Daoy (cell line): ENCODE measurements at regions not wholly inside any gene's neighbourhood (a gene's known extent, or its start where the extent isn't known, plus 50 kb on each side); places are given as distances from the start of the nearest gene placed in this dataset.

ENCODE experiments used
- DNase-seq: peaks from one replicate; pipeline ENCODE4 v3.0.0-alpha.2; 2015; ENCODE audit warnings: low read depth

DNA sequence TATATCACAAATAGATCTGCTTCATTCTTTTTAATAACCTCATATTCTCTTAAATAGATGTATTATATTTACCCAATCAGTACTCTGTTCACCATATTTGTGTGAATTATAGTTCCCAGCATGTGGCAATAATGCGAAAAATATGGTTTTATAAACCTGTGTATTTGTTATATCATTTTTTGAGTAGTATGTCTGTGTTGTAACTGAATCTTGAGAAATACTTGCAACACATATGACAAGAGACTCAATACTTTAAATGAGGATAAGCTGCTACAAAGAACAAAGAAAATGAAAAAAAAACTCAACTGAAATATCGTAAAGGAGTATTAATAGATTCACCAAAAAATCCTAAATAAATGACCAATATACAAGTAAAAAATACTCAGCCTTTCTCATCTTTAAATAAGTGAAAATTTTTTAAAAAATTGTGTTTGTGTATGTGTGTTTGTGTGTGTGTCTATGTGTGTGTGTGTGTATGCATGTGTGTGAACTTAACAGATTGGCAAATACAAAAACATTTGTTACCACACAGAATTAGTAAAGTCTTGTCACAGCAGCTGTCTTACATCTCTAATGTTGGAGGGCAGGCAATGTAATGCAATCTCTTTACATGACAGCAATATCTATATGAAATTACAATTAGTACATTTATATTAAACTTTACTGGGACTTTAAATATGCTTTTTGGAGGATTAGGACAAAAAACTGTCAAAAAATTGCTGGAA, 441.9 kb upstream of the MGAT4C start:
- no peak for DNase-seq

DNA sequence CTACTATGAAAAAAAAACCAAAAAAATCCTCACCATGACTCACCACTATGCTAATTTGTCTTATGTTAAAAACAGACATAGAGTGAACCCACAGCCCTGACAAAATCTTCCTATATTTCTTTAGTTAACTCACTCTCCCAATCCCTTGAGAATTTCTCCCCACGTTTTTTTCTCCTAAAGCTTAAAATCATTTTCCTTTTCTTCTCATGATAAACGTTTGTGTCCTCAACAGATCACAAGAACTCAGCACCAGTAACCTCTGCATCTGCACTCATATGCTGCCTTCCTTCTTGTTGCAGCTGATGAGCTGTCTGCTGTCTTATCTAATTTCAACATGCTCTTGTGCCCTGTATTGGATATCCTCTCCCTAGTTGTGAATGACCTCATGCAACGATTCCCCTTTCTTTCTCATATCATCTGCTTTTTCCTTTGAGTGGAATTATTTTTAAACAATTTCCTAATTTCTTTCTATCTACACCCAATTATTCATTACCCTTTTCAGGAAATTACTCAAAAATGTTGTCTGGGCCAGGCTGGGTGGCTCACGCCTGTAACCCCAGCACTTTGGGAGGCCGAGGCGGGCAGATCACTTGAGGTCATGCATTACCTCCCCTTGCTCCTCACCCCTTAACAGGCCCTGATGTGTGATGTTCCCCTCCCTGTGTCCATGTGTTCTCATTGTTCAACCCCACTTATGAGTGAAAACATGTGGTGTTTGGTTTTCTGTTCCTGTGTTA, 427.5 kb upstream of the MGAT4C start:
- peak; percentile 21 for DNase-seq

DNA sequence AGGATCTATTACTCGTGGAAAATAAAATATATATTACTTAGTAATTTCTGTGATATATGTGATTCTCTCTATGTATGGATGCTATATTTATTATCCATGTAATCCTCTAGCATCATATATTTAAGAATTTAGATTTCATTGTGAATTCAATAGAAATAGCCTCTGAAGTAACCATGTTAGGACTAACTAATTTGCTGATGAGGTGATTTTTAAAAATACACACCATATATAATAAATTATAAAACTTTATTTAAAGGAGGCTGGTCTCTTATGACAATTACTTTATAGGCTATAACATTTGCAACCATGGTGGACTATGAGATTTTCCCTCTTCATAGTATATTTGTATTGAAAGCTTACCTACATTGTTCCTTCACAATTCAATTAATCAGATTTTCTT, 424.9 kb upstream of the MGAT4C start:
- no peak for DNase-seq

DNA sequence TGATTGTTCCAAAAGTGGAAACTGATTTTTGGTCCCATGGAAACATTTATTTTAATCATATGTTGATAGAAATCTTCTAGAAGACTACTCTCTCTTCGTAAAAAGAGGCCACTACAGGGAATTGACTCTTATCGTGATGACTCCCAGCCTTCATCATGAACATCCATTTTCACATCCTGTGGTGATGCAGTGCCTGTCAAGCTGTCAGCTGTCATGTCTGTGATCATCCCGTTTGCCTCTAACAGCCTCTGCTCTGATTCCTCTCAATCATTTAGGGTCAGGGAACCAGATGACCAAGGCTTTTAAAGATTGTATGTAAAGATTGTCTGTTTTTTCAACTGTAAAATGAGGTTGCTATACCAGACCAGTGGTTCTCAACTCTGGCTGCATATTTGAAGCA, 419.0 kb upstream of the MGAT4C start:
- no peak for DNase-seq

DNA sequence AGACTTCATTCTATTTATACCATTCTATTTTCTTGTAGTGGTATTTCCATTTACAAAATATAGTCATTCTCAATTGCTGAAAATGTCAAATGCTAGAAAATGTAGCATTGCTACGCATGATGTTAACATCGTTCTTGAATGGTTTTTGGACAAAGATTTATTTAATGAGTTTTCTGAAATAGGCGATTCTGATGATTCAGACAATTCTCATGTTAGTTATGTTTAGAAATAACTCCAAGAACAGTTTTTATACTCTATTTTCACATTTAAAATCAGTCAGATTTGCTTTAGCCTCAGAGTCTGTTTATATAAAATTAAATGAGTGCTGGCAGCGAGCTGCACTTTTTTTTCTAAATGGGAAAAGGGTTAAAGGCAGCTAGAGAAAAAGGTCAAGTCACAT, 414.8 kb upstream of the MGAT4C start:
- DNase-seq = no peak

DNA sequence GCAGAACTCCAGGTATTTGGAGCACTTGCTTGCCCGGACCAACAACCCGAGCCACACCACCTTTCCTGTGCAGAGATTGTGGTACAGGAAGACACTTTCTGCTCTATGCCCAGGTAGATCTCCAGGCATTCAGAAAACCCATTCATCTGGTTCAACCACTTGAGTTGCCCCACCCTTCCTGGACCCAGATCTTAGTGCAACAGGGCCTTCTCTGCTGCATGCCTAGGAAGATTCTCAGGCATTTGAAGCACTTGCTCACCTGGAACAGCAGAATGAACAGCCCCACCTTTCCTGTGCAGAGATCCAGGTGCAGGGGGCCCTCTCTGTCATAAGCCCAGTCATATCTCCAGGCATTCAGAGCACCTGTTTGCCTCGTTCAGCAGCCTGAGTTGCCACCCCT, 412.8 kb upstream of the MGAT4C start:
- no peak for DNase-seq

DNA sequence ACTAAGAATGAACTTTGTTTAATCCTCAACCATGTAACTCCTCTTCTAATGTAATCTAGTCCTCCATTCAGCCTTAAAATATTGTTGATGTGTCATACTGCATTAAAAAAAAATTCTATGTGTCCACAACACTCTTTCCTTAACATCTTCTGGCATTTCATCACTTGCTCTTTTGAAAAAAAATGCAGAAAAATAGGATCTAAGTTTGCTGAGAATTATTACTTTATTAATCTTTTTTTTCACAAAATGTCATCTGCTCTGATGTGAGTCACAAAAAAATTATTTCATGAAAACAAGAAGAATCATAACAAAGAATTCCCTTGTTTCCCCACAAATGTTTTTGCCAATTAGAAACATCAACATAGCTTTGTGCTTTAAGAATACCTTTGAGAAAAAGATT, 410.1 kb upstream of the MGAT4C start:
- no peak for DNase-seq

DNA sequence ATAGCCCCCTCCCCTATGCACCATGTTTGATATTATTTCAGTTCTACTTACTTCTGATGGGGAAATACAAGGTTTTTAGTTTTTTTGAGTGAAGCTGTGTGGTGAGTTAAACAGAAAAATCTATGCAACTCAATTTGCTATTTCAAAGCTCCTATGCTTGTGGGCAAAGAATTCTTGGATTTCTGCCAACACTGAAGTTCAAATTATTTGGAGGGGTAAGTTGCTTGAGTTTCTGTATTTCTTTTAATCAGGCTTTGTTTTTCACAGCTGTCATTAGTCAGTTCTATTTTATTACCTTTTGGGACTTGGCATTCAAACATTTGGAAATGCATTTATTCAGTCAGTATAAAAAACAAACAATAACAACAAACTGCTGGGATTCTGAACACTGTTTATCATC, 407.5 kb upstream of the MGAT4C start:
- no peak for DNase-seq

DNA sequence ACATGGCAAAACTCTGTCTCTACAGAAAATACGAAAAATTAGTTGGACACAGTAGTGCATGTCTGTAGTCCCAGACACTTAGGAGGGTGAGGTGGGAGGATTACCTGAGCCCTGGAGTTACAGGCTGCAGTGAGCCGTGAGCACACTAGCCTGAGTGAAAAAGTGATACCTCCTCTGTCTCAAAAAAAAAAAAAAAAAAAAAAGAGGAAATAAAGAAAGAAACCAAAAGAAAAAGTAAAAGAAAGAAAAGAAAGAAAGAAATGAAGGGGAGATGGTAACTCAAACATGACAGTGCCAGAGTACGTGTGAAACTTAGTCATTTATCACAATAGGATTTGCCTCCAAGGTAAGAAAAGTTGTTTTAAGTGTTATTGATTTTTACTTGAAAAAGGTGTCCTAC, 407.0 kb upstream of the MGAT4C start:
- DNase-seq = no peak

DNA sequence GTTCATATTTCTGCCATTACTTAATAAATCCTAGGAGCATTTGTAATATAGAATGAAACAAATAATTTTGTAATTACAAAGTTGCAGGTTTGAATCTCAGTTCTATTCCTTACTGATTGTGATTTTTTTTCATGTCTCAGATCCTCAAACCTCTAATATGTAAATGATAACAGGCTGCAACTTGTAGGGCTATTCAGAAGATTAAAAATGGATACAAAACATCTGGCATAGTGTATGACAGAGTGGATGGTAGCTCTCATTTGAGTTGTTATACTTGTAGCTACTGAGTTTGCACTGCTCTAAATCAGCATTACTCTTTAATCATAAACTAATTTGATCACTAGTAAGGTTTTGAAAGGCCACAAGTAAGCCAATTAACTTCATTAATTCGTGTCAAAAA, 406.3 kb upstream of the MGAT4C start:
- DNase-seq = no peak

DNA sequence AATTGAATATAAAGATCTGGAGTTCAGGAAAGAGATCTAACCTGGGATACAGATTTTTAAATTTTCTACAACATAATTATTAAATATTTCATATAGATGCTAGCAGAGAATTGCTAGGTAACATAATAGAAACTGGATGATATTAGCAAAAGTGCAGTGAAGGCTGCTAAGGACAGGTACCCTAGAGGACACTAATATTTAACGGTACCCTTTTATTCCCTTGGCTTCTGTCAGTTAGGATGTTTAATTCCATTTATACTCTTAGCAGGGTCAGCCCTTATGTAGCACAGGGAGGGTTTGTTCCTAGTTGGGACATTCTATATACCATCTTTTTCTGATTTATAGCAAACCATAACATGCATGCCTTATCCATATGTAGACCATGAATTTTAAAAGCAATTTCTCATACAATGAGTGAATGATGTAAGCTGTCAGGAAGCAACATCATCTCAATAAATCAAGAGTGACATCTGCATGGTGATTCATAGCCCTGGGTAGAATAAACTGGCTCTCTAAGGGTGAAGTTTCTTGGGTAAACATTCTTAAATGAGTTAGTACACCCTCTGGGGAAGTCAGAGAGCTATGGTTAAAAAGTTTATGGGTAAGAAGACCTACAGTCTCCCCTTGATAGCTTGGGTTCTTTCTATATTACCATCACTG, 404.4 kb upstream of the MGAT4C start:
- DNase-seq = peak; percentile 50

DNA sequence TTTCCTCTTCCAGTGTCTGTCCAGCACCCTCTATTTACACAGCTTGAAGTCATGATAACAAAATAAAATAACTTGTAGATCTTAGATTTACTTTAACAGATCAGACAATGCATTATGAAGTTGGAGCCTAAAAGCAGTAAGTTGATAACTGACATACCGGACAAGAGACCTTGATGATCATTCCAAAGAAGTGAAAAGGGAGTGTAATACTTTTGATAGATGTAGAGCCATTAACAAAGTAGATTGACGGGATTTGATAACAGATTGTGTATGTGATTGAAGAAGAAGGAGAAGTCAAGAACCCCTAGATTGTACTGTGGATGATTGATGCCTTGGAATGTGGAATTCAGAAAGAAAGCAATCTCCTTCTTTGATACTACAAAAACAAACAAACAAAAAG, 403.8 kb upstream of the MGAT4C start:
- no peak for DNase-seq

DNA sequence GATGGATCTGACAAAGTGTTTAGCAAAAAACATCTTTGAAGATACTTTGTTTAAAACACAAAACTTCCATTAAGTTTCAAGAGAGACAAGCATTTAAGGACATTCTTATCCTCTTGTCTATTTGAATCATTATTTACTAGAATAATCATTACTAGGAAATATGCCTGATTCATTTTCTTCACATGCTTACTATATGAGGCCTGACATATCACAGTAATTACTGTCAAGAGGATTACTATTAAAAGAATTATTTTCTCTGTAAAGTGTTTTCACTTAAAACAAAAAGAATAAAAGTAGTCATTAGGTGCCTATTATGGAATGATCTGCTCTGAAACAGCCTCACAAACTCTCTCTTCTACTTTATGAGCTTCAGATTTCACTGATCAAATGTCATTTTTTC, 402.1 kb upstream of the MGAT4C start:
- no peak for DNase-seq

DNA sequence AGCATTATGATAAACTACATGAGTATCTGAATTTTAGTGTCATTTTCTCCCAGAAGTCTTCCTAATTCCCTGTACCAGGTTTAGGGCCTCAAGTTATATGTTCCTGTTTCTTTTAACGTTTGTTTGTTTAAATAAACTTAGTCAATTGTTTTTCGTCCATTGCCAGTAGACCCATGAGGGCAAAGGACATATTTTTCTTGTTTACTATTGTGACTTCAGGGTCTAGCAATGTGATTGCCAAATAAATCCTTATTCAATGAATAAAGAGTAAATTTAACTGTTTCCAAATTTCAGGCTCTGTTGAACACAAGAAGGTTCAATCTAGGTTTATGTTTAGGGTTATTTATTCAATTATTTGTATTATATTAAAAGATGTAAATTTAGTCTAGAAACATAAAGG, 391.6 kb upstream of the MGAT4C start:
- no peak for DNase-seq

DNA sequence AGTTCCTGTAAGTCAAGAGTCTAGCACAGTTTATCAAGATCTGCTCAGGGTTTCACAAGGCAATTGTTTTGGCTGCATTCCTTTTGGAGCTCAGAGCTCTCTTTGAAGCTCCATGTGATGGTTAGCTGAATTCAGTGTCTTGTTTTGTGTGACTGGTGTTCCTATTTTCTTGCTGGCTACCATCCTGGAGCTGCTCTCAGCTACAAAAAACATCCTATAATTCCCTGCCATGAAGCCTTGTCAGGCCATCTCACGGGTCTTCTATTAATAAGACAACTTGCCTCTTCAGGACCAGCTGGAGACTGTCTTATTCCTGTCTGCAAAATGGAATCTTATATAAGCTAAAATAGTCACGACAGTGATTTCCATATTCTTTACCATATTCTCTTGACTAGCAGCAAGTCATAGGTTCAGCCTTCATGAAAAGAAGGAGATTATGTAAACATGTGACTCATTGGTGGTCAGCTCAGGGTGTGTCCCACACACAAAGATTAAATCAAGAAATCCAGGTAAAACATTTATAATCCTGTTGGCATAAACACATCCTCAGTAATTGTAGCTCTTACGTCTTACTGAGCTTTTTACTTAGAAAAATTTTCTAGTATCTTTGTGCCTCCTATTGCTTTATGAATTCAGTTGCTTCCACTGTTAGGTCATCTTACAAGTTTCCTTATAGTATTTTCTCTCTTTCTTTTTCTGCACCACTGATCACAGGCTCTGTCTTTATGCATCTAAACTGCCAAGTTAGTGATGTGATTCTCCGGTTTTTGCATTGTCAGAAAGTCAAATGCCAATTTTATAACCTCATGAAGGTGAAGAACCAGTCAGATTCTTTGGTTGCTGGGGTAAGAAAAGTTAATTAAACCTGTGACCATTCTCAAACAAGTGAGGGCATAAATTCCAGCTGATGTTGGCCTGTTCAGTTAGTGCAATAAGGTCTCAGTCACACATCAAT, 378.5 kb upstream of the MGAT4C start:
- DNase-seq = peak; percentile 25

DNA sequence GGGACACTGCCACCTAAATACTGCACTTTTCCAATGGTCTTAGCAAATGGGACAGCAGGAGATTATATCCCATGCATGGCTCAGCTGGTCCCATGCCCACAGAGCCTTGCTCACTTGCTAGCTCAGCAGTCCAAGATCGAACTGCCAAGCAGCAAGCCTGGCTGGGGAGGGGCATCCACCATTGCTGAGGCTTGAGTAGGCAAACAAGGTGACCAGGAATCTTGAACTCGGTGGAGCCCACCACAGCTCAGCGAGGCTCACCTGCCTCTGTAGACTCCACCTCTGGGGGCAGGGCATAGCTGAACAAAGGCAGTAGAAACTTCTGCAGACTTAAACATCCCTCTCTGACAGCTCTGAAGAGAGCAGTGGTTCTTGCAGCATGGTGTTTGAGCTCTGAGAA, 370.8 kb upstream of the MGAT4C start:
- DNase-seq = no peak

DNA sequence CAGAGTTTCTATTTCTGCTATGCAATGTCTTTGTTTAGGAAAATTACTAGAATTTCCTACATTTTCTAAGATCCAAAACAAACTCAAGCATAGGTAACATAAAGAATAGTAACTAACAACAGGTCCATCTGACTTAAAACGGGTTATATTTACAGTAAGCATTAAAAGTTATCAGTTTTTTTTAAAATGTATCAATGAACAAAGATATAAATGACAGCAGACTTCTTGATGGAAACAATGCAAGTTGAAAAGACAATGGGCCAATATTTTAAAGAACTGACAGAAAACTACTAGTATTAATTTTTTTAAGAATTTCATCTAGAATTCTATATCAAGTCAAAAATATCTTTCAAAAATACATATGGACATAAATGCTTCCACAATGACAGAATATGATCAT, 367.1 kb upstream of the MGAT4C start:
- DNase-seq = no peak

DNA sequence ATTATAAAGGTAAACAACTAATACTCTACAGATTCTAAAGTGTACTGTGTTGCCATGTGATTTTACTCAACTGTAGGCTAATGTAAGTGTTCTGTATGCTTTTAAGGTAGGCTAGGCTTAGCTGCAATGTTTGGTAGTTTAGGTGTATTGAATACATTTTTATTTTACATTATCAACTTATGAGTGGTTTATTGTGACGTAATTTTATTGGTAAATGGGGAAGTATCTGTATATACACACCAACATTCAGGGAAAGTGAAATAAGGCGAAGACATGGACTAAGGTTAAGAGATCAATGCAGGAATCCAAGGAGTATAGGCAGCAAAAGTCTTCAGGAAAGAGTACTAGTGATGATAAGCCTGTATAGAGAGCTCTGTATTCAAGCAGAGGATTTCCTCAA, 365.8 kb upstream of the MGAT4C start:
- DNase-seq = no peak

DNA sequence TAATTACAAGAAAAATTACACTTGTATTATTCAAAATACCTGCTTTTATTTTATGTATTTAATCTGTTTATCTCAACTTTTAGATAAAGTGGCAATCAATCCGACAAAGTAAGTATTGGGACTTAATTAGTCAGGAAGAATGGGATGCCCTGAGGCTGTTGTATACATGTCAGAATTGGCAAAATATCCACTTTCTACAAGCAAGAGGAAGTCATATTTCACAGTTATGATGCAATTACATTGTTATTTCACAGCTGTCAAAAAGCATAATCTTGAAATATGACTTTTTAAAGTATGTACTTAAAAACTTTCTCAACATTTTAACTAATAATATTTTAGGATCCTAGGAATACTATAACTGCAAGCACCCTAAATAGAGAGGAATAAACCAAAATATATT, 357.1 kb upstream of the MGAT4C start:
- DNase-seq = no peak

DNA sequence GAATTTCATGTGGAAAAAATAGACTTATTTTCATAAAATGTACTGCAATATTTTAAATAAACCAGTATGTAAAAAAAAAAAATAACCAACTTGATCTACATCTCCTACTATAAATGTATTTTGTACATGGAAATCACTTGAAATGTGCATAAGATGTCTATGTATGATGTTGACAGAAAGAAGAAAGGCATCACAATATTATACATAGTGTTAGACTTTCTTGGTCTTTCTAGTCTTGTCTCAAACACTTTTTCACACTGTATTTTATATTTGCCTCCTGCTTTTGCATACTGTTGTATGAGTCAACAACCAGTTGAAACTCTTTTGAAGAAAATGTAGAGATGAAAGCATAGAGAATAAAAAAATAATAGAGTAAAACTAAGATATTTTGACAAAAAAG, 352.4 kb upstream of the MGAT4C start:
- no peak for DNase-seq

DNA sequence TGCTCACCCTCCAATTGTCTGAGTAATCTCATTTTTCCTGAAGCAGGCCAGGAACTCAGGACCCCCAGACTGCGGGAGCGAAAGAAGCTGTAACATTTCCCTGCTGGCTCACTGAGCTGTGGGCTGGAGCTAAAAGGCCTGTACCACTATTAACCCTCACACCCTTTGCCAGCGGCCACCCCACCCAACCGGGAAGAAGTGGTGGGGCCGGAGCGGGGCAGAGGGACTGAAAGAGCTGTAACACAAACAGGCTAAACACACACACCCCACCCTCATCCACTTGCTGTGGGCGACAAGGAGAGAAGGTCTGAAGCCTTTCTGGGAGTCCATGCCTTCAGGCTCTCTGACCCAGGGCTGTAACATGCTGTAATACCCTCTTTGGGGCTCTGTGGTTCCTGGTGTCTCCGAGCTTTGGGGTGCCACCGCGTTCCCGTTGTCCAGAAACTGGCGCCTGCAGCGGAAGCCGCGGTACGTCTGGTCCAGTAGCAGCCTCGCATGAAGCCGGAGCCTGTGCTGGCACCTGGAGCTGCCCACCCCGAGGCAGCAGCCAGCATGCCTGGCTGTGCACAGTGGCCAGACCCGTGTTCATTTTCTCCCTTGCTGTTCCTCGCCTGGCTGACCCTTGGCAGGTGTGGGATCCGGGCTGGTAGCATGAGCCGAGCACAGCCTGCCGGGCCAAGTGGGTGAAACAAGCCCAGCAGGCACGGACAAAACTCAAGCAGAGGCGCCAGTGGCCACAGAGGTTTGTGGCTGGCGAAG, 345.5 kb upstream of the MGAT4C start:
- no peak for DNase-seq
